CMK (cell line): ENCODE measurements at regions not wholly inside any gene's neighbourhood (a gene's known extent, or its start where the extent isn't known, plus 50 kb on each side); places are given as distances from the start of the nearest gene placed in this dataset.

Source experiments
- DNase-seq: peaks from one replicate; pipeline ENCODE4 v3.0.0-alpha.2; 2010; ENCODE audit warnings: low read depth

DNA sequence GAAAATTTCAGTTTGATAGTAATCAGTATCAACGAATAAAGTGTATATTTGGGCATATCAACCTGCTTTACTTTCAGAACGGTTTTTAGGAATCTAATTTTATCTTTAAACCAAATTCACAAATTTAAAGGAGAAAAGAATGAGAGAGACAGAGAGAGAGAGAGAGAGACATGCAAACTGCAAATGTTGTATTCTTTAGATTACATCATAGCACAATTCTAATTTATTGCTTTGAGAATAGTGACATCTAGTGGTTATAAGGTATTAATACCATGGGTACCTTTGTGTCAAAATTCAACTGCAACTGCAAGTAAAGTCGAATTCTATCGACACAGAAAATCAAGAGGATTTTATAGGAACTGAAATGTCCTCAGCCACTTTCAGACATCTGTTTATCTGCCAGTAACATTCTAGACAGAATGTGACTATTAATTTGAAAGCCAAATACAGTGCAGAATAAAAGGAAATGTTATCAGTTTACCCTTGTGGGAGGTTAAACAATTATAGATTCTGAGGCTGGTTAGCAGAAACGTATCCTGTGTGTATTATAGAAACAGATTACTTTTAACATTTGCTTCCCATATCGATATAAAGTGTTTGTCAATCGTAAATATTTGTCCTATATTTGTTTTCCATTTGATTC, 529.8 kb upstream of the VRK2 start:
- DNase-seq: no peak

DNA sequence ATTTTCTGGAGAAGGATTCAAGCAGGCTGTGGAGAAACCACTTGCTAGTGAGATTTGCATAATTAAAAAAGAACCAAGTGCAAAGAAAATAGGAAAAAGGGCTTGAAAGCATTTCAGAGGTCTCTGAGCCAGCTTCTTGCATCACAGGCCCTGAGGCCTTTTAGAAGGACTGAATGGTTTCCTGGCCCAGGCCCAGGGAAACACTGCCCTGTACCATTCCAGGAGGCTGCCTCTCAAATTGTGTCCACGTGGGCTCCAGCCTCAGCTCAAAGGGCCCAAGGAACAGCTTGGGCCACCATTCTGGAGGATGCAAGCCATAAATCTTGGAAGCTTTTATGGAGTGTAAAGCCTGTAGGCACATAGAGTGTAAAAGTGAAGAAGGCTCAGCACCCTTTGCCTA, 523.3 kb upstream of the VRK2 start:
- no peak for DNase-seq

DNA sequence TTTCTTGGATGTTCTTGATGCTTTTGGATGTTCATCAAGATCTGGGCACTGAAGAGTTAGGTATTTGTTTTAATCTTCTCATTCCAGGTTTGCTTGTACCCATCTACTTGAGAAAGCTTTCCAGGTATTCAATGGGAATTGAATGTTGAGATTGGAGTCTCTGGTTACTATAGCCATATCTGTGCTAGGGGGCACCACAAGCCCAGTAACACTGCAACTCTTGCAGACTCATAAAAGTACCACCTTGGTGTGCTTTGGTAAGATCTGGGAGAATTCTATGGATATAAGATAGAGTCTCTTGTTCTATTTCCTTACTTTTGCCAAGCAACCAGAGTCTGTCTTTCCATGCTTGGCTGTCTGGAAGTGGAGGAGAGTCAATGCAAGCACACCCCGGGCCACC, 518.9 kb upstream of the VRK2 start:
- DNase-seq: no peak

DNA sequence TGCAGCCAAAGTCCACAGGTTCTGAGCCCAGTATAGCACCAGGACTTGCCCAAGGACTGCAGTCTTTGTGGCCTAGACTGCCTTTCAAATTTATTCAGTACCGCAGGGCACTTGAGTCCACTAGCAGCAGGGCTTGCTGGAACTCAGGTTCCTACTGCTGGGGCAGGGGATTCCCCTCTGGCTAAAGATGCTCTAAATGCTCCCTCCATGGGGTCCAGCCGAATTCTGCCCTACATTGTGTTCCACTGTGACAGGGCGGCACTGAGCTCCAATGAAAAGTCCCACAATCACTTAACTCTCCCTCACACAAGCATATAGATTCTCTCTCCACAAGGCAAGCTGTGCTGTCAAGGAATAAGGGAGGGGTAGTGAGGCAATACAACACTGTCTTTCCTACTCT, 518.1 kb upstream of the VRK2 start:
- no peak for DNase-seq

DNA sequence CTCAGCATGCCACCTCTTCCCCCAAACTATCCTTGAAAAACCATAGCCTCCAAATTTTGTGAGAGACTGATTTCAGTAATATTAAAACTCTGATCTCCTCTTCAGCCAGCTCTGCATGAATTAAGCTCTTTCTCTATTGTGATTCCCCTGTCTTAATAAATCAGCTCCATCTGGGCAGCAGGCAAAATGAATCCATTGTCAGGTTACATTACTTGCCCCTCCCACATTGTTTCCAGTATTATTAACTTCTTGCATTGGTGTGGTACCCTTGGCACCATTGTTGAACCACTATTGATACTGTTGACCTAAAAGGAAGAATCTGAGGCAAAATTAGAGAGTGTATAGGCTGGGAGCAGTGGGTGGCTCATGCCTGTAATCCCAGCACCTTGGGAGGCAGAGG, 512.2 kb upstream of the VRK2 start:
- no peak for DNase-seq

DNA sequence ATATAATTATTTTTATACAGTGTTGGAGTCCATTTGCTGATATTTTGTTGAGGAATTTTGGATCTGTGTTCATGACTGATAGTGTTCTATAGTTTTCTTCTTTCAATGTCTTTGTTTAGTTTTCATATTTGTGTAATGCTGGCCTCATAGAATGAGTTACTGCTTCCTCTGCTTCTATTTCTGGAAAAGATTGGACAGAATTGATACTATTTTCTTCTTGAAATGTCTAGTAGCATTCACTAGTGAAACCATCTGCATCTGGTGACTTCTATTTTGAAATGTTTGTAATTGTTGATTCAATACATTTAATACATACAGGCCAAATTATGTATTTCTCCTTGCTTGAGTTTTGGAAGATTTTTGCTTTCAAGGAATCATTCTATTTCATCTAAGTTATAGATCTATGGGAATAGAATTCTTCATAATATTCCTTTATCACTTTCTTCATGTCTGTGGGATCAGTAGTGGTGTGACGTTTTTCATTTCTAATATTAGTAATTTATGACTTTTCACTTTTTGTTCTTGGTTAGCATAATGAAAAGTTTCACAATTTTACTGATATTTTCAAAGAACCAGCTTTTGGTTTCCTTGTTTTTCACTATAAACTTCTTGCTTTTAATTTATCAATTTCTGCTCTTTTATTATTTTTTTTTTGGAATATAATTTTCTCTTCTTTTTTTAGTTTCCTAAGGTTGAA, 509.9 kb upstream of the VRK2 start:
- DNase-seq: no peak

DNA sequence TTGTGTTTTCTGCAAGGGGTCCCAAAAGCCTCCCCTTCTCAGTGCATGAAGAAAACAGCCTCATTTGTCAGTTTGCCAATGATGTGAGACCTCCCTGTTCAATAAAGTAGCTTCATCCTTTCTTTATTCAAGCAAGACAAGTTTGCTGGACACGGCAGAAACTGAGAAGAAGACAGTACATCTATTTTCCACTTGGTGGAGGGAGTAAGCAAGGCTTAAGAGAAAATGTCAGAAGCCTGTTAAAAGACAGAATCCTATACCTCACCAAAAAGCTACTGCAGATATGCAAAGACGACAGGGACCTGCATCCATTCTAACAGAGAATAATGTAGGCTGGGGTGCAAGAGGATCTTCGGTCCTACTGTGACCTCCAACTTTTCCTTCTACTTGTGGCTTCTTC, 506.8 kb upstream of the VRK2 start:
- no peak for DNase-seq

DNA sequence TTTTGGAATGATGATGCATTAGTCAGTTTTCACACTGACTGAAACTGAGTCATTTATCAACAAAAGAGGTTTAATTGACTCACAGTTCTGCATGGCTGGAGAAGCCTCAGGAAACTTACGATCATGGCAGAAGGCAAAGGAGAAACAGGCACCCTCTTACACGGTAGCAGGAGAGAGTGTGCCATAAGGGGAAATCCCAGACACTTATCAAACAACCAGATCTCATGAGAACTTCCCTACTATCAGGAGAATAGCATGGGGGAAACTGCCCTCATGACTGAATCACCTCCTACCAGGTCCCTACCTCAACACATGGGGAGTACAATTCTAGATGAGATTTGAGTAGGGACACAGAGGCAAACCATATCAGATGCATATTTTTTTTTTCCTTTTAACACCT, 504.5 kb upstream of the VRK2 start:
- no peak for DNase-seq

DNA sequence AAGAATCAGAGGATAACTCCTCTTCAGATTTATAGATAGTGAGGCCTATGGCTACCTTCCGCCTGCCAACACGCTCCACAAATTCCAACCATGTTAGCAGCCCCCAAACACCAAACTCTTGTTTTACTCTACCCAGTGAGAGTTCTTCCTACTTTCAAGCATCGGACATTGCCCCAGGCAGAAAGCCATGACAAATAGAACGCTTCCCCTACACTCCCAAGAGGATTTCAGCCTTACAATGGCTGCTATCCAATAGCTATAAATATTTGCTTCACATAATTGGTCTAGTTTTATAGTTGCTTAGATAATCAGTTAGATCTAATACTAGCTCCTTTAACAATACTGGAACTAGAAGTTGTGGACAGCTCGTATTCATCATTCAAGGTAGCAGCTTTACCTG, 503.4 kb upstream of the VRK2 start:
- DNase-seq: no peak

DNA sequence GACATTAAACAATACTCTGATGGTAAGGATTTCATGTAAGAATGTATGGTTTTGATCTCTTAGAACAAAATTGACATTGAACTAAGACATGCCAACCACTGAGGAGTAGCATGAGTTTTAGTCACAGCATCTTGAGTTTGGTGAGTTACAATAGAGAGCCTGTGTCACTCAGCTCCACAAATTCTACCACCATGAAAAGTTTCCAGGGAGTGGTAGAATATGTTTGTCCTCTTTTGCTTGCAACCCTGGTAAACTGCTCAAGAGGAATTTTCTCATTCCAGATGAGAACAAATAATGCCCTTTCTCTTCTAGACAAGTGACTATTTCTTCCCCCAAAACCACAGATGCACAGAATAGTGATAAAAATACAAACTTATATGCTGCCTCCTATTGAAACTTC, 502.0 kb upstream of the VRK2 start:
- no peak for DNase-seq

DNA sequence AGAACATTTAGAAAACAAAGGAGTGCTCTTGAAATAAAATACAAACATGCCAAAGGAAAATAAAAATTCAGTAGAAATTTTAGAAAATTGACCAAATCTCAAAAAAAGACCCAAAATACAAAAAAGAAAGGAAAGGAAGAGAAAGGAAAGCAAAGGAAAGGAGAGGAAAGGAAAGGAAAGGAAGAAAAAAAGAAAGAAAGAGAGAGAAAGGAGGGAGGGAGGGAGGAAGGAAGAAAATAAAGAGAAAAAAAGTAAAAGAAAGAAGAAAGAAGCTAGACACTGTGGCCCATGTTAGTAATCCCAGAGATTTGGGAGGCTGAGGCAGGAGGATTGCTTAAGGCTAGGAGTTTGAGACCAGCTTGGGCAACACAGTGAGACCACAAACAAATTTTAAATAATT, 500.1 kb upstream of the VRK2 start:
- no peak for DNase-seq

DNA sequence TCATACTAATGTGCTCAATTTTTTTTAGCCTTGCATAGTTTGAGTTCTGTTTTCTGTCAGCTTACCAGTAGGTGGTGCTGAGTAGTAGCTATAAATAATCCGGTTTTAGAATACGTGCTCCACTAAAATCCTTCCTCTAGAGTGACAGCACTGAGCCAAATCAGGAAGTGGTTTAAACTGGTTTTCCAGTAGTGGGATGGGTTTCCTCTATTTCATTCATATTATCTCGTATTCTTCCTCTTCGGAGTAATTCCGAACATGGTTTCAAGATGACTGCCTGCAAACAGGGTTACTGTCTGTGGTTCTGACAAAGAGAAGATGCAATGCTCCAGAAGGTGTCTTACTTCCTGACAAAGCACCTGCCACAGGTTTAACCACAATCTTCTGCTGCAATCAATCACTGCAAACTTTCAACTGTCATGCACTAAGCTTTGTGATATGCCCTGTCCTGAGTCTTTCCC, 496.9 kb upstream of the VRK2 start:
- DNase-seq: no peak

DNA sequence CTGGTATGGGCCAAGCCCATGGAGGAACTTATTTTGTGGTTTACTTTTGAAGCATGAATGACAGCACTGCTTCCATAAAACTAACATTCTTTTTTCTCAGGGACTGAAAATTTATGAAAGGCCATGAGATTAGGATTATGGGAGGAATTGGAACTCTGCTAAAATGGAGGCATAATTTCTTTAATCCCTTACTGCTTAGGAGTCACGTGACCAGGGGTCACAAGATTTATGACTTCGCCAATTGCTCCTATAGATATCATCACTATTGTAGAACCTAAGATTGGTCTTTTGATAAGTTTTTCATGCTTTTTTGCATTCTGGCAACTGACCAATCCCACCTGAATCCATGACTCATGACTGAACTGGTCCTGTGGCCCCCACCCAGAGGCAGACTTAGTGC, 495.7 kb upstream of the VRK2 start:
- DNase-seq: no peak

DNA sequence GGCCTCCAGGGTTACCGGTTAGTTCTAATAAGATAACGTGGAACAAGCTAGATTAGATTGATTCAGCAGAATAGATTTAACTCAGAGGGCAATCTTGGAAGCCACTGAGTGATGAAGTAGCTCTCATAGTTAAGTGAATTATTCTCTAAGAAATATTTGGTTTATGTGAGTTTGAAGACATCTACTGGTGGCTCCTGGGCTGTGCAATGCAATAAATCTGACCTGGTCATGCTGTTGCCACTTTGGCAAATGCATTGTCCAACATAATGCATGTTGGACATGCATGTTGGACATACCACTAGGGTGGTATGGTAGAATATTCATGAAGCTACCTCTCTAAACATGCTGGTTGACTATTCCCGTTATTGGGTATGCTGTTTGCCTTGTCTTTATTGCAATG, 493.7 kb upstream of the VRK2 start:
- DNase-seq: no peak

DNA sequence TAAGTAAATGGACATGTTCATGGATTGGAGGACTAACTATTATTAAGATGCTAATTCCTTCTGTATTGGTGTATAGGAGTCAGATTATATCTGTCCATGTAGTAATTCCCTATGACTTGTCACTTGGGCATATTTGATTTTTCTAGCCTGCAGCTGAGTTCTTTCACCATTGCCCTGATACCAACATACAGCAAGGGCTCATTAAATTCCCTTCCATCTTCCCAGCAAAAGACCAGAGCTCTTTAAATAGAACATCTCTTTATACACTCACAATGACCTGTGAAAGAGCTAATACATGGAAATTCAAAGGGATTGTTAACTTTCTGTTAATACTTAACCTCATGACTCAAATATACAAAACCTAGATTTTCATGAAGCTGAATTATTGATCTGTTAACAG, 492.3 kb upstream of the VRK2 start:
- no peak for DNase-seq

DNA sequence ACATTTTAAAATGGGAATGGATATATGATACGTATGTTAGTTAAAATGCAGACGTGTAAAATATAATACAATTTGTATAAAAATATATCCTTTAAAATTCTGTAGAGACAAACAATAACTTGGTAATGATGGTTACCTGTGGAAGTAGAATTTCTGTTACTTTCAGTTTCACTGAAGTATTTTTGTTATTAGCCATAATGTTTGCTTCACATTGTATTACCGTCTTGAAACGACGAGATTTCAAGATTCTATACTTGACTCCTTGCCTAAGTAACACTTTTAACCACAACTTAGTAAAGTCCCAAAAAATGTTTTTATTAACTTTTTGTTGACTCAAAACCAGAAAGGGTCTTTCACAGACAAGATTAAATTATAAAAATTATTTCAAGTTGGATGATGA, 488.3 kb upstream of the VRK2 start:
- no peak for DNase-seq

DNA sequence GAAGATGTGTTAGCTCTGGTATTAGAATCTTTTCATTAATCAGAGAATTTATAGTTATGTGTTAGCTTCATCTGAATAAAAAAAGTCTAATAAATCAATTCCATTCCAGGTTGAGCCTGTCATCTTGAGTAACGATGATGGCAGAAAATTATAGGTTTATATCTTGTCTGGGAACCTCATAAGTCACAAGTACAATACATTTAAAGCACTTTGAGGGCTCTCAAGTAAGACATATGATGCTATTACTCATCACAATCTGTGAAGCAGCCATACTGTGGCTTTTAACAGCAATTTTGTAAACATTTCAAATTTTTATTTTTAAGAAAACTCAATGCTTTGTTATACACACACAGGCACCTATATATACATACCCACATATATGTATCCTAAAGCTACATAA, 484.1 kb upstream of the VRK2 start:
- DNase-seq: no peak

DNA sequence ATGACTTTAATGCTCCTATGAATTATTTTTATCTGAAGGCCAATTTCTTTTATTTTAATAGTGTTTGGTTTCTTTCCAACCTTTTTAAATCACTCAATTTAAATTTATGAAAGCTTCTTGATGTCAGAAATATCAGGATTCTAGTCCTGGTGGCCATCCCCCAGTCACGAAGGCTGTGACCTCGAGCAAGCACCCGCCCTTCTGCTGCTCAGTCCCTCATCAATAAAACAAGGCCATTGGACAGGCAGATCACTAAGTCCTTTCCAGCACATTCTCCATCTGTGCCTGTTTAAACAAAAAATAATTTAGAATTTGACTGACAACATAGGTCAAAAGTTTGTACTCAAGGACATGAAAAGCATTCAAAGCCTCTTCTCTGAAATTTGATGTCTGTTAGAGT, 483.6 kb upstream of the VRK2 start:
- DNase-seq: no peak

DNA sequence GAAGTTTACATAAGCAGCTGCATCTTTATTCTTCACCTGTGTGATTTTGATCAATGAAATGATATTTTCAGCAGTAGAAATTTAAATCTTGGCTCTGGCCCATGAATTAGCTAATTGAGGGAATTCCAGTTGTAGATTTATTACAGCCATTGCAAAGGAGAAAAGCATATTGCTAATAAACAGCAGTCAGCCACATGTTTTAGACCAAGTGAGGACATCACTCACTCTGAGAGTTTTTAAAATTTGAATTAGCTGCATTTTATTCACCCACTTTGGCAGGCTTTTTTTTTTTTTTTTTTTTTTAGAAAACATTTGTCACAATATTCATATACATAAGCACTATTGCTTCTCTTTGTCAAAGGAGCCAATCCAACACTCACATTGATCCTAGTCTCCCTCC, 479.4 kb upstream of the VRK2 start:
- no peak for DNase-seq

DNA sequence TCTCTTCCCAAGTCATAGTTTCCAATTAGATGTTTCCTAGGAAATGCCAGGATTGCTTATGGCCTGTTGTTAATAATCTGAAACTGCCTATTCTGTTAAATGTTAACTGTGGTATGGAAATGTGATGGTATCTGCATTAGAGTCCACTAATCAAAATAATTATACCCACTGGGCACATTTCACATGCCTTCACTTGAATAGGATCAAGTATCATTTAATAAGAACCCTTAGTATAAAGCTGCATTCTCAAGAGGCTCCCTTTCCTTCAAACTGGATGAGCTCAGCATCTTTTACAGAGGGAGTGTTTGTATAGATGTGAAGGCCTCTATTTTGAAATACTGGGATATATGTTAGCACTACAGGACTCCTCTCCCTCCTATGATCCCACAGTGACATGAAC, 477.2 kb upstream of the VRK2 start:
- DNase-seq: no peak

DNA sequence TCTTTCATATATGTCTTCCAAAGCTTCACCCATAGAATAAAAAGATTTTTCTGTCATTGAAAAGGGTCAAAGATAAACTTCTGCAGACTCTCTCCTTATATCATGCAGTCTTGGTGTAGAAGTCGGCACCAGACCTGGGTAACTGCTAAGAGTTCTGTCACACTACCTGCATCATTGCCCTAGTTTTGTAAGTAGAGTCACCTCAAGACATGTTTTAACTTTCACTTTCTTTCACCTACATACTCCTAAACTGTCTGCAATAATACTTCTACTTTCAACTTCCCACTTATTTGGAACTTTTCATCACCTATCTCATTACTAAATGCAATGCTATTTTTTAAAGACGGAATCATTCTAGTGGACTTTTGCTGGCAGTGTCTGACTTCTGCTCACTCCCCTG, 475.6 kb upstream of the VRK2 start:
- DNase-seq: no peak

DNA sequence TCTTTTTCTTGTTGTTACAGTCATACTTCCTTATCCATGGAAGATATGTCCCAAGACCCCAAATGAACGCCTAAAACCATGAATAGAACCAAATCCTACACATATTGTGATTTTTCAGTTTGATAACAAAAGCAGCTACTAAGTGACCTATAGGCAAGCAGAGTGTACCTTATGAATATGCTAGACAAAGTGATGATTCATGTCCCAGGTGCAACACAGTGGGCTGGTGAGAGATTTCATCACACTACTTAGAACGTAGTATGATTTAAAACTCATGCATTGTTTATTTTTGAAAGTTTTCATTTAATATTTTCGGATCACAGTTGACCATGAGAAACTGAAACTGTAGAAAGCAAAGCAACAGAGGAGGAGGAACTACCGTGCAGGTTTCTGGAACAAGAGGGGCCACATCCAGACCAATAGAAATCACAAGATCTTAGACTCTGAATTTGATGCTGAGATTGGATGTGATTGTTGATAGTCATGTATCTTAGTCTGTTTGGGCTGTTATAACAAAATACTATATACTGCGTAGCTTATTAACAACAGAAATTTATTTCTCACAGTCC, 470.8 kb upstream of the VRK2 start:
- no peak for DNase-seq

DNA sequence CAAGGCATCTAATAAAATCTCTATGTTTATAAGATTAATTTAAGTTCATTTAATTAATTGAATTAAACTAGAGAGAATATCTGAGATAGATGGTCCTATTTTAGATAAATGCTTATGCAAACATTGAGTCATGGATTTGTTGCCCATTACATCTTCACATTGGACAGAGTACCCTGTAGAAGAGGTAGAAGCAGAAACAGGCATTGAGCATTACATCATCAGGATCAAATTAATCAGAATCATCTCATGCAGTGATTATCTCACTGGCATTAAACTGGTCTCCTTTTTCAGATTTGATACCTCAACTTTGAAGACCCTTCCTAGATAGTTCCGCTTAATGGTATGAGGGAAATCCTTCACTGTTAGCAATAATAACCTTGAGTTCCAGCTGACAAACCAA, 469.6 kb upstream of the VRK2 start:
- DNase-seq: no peak

DNA sequence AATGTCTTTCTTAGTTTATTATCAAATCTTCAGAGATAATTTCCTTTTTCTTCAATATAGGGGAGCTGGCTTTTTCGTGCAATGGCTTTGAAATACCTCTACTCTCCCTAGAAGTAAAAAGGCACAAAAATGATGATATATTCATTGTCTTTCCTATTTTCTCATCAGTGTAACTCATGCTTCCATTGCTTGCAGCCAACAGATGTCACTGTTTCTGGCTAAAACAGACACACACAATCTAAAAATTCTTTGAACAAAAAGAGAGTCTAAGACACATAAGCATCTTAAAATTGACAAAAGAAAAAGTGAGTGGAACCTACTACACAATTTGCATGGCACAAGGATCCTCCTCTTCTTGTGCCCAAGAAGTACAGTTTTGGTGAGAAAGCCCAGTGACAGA, 448.7 kb upstream of the VRK2 start:
- no peak for DNase-seq
